Right lobe of liver (tissue), 4 donors: ENCODE measurements at regions not wholly inside any gene's neighbourhood (a gene's known extent, or its start where the extent isn't known, plus 50 kb on each side); places are given as distances from the start of the nearest gene placed in this dataset.
"Not testable (repeated sequence)": the region's sequence is repeated elsewhere in the genome, so short reads cannot be mapped to it uniquely, and the experiment has no call there.

ENCODE experiments used
- POLR2A ChIP-seq: fragments of 450-650 bp; IDR thresholded peaks from one replicate; pipeline ENCODE4 v1.6.1; 2017; ENCODE audit warnings: antibody characterized with exemption, mild to moderate bottlenecking
- TF ChIP-seq, protein P1 (sequence below), 4 donors: fragments of 200-600 bp in 3 of 4; fragments of 450-650 bp in 1 of 4; IDR thresholded peaks; one replicate each; pipeline versions ENCODE4 v1.5.1 to v1.8.0; 2016 to 2022; ENCODE audit warnings: antibody characterized with exemption in 4 of 4, mild to moderate bottlenecking in 2 of 4
- donor health status: DM: no; HTN: no; CAD: no.
- donor health status: DM: no; HTN: no; CAD: no.
- donor health status: DM: no; HTN: yes; CAD: no.

DNA sequence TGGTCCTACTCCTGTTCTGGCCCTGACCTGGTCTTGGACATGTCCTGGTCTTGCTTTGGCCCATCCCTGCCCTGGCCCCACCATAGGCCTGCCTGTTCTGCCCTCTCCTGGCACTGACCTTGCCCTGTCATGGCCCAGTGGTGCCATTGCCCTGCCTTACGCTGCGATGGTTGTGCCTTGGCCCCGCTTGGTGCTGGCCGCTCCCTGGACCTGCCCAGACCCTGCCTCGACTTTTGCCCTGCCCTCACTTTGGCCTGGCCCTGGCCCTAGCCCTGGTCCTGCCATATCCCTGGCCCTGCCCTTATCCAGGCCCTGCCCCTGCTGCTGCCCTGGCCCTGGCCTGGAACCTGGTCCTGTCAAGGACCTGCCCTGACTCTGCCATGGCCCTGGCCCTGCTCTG is 643.1 kb downstream of the ZNF37A start:
- TF ChIP-seq, protein P1, sequence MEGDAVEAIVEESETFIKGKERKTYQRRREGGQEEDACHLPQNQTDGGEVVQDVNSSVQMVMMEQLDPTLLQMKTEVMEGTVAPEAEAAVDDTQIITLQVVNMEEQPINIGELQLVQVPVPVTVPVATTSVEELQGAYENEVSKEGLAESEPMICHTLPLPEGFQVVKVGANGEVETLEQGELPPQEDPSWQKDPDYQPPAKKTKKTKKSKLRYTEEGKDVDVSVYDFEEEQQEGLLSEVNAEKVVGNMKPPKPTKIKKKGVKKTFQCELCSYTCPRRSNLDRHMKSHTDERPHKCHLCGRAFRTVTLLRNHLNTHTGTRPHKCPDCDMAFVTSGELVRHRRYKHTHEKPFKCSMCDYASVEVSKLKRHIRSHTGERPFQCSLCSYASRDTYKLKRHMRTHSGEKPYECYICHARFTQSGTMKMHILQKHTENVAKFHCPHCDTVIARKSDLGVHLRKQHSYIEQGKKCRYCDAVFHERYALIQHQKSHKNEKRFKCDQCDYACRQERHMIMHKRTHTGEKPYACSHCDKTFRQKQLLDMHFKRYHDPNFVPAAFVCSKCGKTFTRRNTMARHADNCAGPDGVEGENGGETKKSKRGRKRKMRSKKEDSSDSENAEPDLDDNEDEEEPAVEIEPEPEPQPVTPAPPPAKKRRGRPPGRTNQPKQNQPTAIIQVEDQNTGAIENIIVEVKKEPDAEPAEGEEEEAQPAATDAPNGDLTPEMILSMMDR (IDR thresholded peaks at IDR 0.05) = not testable (repeated sequence)
- TF ChIP-seq POLR2A = not testable (repeated sequence)
